Stimulated activated CD8-positive, alpha-beta memory T cell treated with anti-CD3 and anti-CD28 coated beads, Interleukin-12 subunit alpha, Interleukin-12 subunit beta, amount 100 ng/mL, for 24 hours (primary cell): ENCODE measurements at regions not wholly inside any gene's neighbourhood (a gene's known extent, or its start where the extent isn't known, plus 50 kb on each side); places are given as distances from the start of the nearest gene placed in this dataset.
"Not testable (repeated sequence)": the region's sequence is repeated elsewhere in the genome, so short reads cannot be mapped to it uniquely, and the experiment has no call there.

Experiments used
- DNase-seq: peaks from one replicate; pipeline ENCODE4 v3.0.0-alpha.2; 2020; ENCODE audit errors: extremely low read depth

- DNase-seq, result not testable (repeated sequence)
These were observed 567.7 kb downstream of the MATN1 start for GRCh38 chr1:30155698-30156097.

GRCh38 chr1:30155253-30155652 is 568.1 kb downstream of the MATN1 start:
- DNase-seq, result not testable (repeated sequence)

GRCh38 chr1:30153743-30154449 is 569.5 kb downstream of the MATN1 start:
- no peak for DNase-seq

- DNase-seq, result no peak
These were observed 571.6 kb downstream of the MATN1 start for GRCh38 chr1:30151826-30152225.

GRCh38 chr1:30151119-30151518 is 572.3 kb downstream of the MATN1 start:
- DNase-seq, result no peak

- DNase-seq, result no peak
These were observed 574.2 kb downstream of the MATN1 start for GRCh38 chr1:30149226-30149625.

- DNase-seq, result no peak
These were observed 574.7 kb downstream of the MATN1 start for GRCh38 chr1:30148676-30149075.

GRCh38 chr1:30147188-30147587 is 576.2 kb downstream of the MATN1 start:
- no peak for DNase-seq

- DNase-seq, result no peak
These were observed 576.9 kb downstream of the MATN1 start for GRCh38 chr1:30146448-30146847.

GRCh38 chr1:30145723-30146303 is 577.6 kb downstream of the MATN1 start:
- no peak for DNase-seq

- no peak for DNase-seq
These were observed 578.6 kb downstream of the MATN1 start for GRCh38 chr1:30144831-30145230.

- no peak for DNase-seq
These were observed 579.9 kb downstream of the MATN1 start for GRCh38 chr1:30143517-30143916.

GRCh38 chr1:30140566-30140965 is 582.8 kb downstream of the MATN1 start:
- DNase-seq, result no peak

GRCh38 chr1:30138891-30139290 is 584.5 kb downstream of the MATN1 start:
- DNase-seq, result no peak

GRCh38 chr1:30137001-30137400 is 586.4 kb downstream of the MATN1 start:
- DNase-seq, result no peak

- DNase-seq, result no peak
These were observed 587.7 kb downstream of the MATN1 start for GRCh38 chr1:30135698-30136097.

GRCh38 chr1:30134466-30135217 is 588.7 kb downstream of the MATN1 start:
- DNase-seq, result no peak

- DNase-seq, result no peak
These were observed 589.9 kb downstream of the MATN1 start for GRCh38 chr1:30133414-30134055.

- no peak for DNase-seq
These were observed 590.6 kb downstream of the MATN1 start for GRCh38 chr1:30132602-30133286.

GRCh38 chr1:30130566-30130965 is 592.8 kb downstream of the MATN1 start:
- DNase-seq, result not testable (repeated sequence)

- no peak for DNase-seq
These were observed 593.3 kb downstream of the MATN1 start for GRCh38 chr1:30130099-30130498.
